B cell (primary cell): ENCODE measurements at regions not wholly inside any gene's neighbourhood (a gene's known extent, or its start where the extent isn't known, plus 50 kb on each side); places are given as distances from the start of the nearest gene placed in this dataset.

ENCODE experiments used
- ATAC-seq: fragments of 200-7000 bp; cut with Tn5 transposase; one replicate; pipeline ENCODE4 v1.10.0; 2021; ENCODE audit warnings: low read depth, mild to moderate bottlenecking, moderate number of reproducible peaks, moderate library complexity
- CTCF ChIA-PET: fragments of 350-600 bp; sonication (Branson Sonifier 250); formaldehyde crosslinking; loops from one replicate; lab custom pipeline; 2021; ENCODE audit warnings: antibody characterized with exemption, inconsistent platforms; lab: Charles Lee
- POLR2A ChIA-PET: fragments of 350-600 bp; sonication (Branson Sonifier 250); formaldehyde crosslinking; loops from one replicate; lab custom pipeline; 2021; ENCODE audit warnings: antibody characterized with exemption; lab: Charles Lee
- DNase-seq: peaks from one replicate; pipeline ENCODE4 v3.0.0; 2013
- H2AFZ ChIP-seq: 2 replicates; pipeline ENCODE4 v1.6.1; 2012; ENCODE audit warnings: mild to moderate bottlenecking, low read depth, low read length; ENCODE audit not compliant: insufficient read depth, poor library complexity, severe bottlenecking
- H3K27ac ChIP-seq, 2 donors: 1 replicate in 1 of 2; 2 replicates in 1 of 2; pipeline ENCODE4 v1.5.1; 2012 to 2013; ENCODE audit warnings: low read length in 2 of 2, mild to moderate bottlenecking in 2 of 2, moderate library complexity in 1 of 2
- H3K27me3 ChIP-seq, 4 experiments: fragments of 200-600 bp in 1 of 4; sonication (generic) in 1 of 4; replicated peaks in 1 of 4; 1 replicate in 2 of 4; 2 replicates in 2 of 4; pipeline versions ENCODE4 v1.6.1 to v1.7.0; 2013 to 2016; ENCODE audit warnings: low read length in 3 of 4, mild to moderate bottlenecking in 2 of 4, mixed read lengths in 1 of 4, moderate library complexity in 1 of 4; ENCODE audit not compliant: insufficient read depth in 4 of 4, control insufficient read depth in 3 of 4; ENCODE audit errors: control extremely low read depth in 1 of 4
- H3K36me3 ChIP-seq, 2 experiments: replicated peaks in 1 of 2; 1 replicate in 1 of 2; 2 replicates in 1 of 2; pipeline versions ENCODE4 v1.6.1 to v1.7.1; 2013; ENCODE audit warnings: low read length in 1 of 2; ENCODE audit not compliant: insufficient read depth in 2 of 2, control insufficient read depth in 1 of 2; ENCODE audit errors: control extremely low read depth in 1 of 2, extremely low read depth in 1 of 2
- H3K4me1 ChIP-seq, 2 donors: fragments of 200-600 bp in 1 of 2; sonication (generic) in 1 of 2; 1 replicate in 1 of 2; 2 replicates in 1 of 2; pipeline versions ENCODE4 v1.5.1 to v1.6.1; 2013 to 2017; ENCODE audit warnings: low read length in 2 of 2; ENCODE audit not compliant: control insufficient read depth in 2 of 2, insufficient read depth in 2 of 2
- H3K4me2 ChIP-seq: replicated peaks from 2 replicates; pipeline ENCODE3; 2012; ENCODE audit warnings: mild to moderate bottlenecking, low read depth, low read length; ENCODE audit not compliant: poor library complexity, severe bottlenecking
- H3K4me3 ChIP-seq, 5 experiments: fragments of 200-600 bp in 1 of 5; sonication (generic) in 1 of 5; 1 replicate in 3 of 5; 2 replicates in 2 of 5; pipeline versions ENCODE4 v1.5.1 to v1.7.0; 2011 to 2016; ENCODE audit warnings: low read length in 4 of 5, mild to moderate bottlenecking in 4 of 5, low read depth in 2 of 5, control low read depth in 1 of 5, moderate library complexity in 1 of 5; ENCODE audit not compliant: insufficient read depth in 1 of 5; ENCODE audit errors: control extremely low read depth in 1 of 5, extremely low read depth in 1 of 5
- H3K79me2 ChIP-seq: fragments of 200-600 bp; sonication (generic); one replicate; pipeline ENCODE4 v1.6.0; 2016; ENCODE audit warnings: low read length; ENCODE audit not compliant: control insufficient read depth, insufficient read depth
- H3K9ac ChIP-seq: fragments of 200-600 bp; sonication (generic); 2 replicates; pipeline ENCODE4 v1.6.1; 2017; ENCODE audit warnings: mild to moderate bottlenecking, low read length, moderate library complexity
- H3K9me3 ChIP-seq, 3 donors: one replicate each; pipeline versions ENCODE4 v1.6.1 to v1.7.1; 2013; ENCODE audit warnings: low read length in 2 of 3; ENCODE audit not compliant: control insufficient read depth in 2 of 3, insufficient read depth in 1 of 3; ENCODE audit errors: control extremely low read depth in 1 of 3
- H4K20me1 ChIP-seq: 2 replicates; pipeline ENCODE4 v1.6.0; 2012; ENCODE audit warnings: mild to moderate bottlenecking, low read length; ENCODE audit not compliant: insufficient read depth, control insufficient read depth, poor library complexity, severe bottlenecking
- H3K27ac Mint-ChIP-seq: one replicate; pipeline ENCODE4 v1.8.0; 2021; ENCODE audit warnings: mixed read lengths
- H3K27me3 Mint-ChIP-seq: one replicate; pipeline ENCODE4 v1.8.0; 2021; ENCODE audit warnings: mixed read lengths
- H3K4me1 Mint-ChIP-seq: one replicate; pipeline ENCODE4 v1.8.0; 2021; ENCODE audit warnings: mixed read lengths
- H3K4me3 Mint-ChIP-seq: one replicate; pipeline ENCODE4 v1.8.0; 2021; ENCODE audit warnings: mixed read lengths
- H3K9me3 Mint-ChIP-seq: one replicate; pipeline ENCODE4 v1.8.0; 2022; ENCODE audit warnings: mixed read lengths; ENCODE audit not compliant: insufficient read depth
- CTCF ChIP-seq: fragments of 200-600 bp; IDR thresholded peaks from one replicate; pipeline ENCODE4 v1.8.0; 2022; ENCODE audit warnings: antibody characterized with exemption, mild to moderate bottlenecking
- EZH2 ChIP-seq: IDR thresholded peaks from 2 replicates; pipeline ENCODE4 v1.6.1; 2012; ENCODE audit warnings: borderline replicate concordance, low read depth, mild to moderate bottlenecking, moderate library complexity, low read length; ENCODE audit not compliant: insufficient read depth, poor library complexity, severe bottlenecking
- WGBS: methylation state at CpG from one replicate; pipeline ENCODE4 v1.1.5; 2013; ENCODE audit warnings: missing lambda C conversion rate; ENCODE audit not compliant: insufficient coverage; 5-methylcytosine and 5-hydroxymethylcytosine counted together
- intact Hi-C: fragments of 100-400 bp; cut with micrococcal nuclease; formaldehyde crosslinking; loops from one replicate; pipeline ENCODE4 v1.10.0; 2022

- H3K9ac ChIP-seq, result no peak overlapping the region
- H3K36me3 ChIP-seq, result no peaks in the 10 kb centered on the region
- H3K4me2 ChIP-seq, result no peak overlapping the region
- H3K9me3 ChIP-seq, result no peaks in the 10 kb centered on the region
- H3K27me3 Mint-ChIP-seq, result no peaks in the 10 kb centered on the region
- H2AFZ ChIP-seq, result no peak overlapping the region
- H3K9me3 Mint-ChIP-seq, result no peaks in the 10 kb centered on the region
- DNase-seq (no peak), ATAC-seq (no peak)
- H3K79me2 ChIP-seq, result no peaks in the 10 kb centered on the region
- H3K27me3 ChIP-seq, result no peaks in the 10 kb centered on the region
- ChIA-PET POLR2A (no interaction called here), CTCF (no interaction called here)
- H3K4me3 ChIP-seq, result no peak overlapping the region
- WGBS, result no CpG with 5 or more reads among the region's 2 CpGs
- peaks cover 7% of the 10 kb centered on the region for H3K4me1 Mint-ChIP-seq
- intact Hi-C loops, result no loop called here
- TF ChIP-seq CTCF (no peak), EZH2 (no peak)
- no peak overlapping the region for H3K27ac Mint-ChIP-seq
- no peak overlapping the region for H3K27ac ChIP-seq
- no peaks in the 10 kb centered on the region for H4K20me1 ChIP-seq
- H3K4me1 ChIP-seq, result no peaks in the 10 kb centered on the region
- no peak overlapping the region for H3K4me3 Mint-ChIP-seq
Observed at GRCh38 chr11:22927793-22928192, 67.5 kb upstream of the CCDC179 start.

- no peak overlapping the region for H3K9ac ChIP-seq
- no peaks in the 10 kb centered on the region for H3K9me3 ChIP-seq
- H3K4me3 ChIP-seq, result no peak overlapping the region
- Mint-ChIP-seq H3K27me3 (no peaks in the 10 kb centered on the region), H3K4me3 (no peak overlapping the region), H3K4me1 (peaks cover 7% of the 10 kb centered on the region), H3K9me3 (no peaks in the 10 kb centered on the region), H3K27ac (no peak overlapping the region)
- H3K79me2 ChIP-seq, result no peaks in the 10 kb centered on the region
- DNase-seq (no peak), ATAC-seq (no peak)
- ChIA-PET CTCF (no interaction called here), POLR2A (no interaction called here)
- H3K4me1 ChIP-seq, result no peaks in the 10 kb centered on the region
- no peaks in the 10 kb centered on the region for H4K20me1 ChIP-seq
- no peak overlapping the region for H3K27ac ChIP-seq
- intact Hi-C loops, result no loop called here
- 100% methylated on average over 3 of the region's 5 CpGs for WGBS
- H3K36me3 ChIP-seq, result no peaks in the 10 kb centered on the region
- no peak overlapping the region for H3K4me2 ChIP-seq
- no peak for TF ChIP-seq CTCF
- H3K27me3 ChIP-seq, result no peaks in the 10 kb centered on the region
- no peak overlapping the region for H2AFZ ChIP-seq
Observed at GRCh38 chr11:22928207-22928917, 68.1 kb upstream of the CCDC179 start.
